ENCODE measurements at regions not wholly inside any gene's neighbourhood (a gene's known extent, or its start where the extent isn't known, plus 50 kb on each side); places are given as distances from the start of the nearest gene placed in this dataset.

DNA sequence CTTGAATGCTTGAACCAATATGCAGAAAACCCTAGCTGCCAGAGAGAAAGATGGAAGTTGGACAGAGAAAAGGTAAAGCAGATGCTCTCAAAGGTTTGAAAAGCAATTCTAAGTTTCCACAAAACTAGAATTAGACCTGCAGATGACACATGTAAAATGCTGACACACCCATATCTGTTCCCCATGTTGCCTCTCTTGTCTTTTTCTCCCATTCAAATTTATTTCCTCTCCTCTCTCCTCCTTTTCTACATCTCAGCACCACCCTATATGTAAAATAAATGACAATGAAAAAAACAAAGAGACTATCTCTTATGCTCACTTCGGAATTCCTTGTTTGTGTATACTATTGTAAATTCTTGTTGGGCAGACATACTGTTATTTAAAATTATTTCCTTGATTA, 75.5 kb upstream of the PLEKHA5 start:
- Histone ChIP-seq H3K27me3 (ENCODE audit: insufficient read depth, poor library complexity, severe bottlenecking) (no peaks in the 10 kb centered on the region), H3K4me3 (replicated peaks; ENCODE audit: insufficient read depth, low read length) (no peak overlapping the region), H3K27ac (replicated peaks) (no peak overlapping the region)
- TF ChIP-seq, protein P1, sequence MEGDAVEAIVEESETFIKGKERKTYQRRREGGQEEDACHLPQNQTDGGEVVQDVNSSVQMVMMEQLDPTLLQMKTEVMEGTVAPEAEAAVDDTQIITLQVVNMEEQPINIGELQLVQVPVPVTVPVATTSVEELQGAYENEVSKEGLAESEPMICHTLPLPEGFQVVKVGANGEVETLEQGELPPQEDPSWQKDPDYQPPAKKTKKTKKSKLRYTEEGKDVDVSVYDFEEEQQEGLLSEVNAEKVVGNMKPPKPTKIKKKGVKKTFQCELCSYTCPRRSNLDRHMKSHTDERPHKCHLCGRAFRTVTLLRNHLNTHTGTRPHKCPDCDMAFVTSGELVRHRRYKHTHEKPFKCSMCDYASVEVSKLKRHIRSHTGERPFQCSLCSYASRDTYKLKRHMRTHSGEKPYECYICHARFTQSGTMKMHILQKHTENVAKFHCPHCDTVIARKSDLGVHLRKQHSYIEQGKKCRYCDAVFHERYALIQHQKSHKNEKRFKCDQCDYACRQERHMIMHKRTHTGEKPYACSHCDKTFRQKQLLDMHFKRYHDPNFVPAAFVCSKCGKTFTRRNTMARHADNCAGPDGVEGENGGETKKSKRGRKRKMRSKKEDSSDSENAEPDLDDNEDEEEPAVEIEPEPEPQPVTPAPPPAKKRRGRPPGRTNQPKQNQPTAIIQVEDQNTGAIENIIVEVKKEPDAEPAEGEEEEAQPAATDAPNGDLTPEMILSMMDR (IDR thresholded peaks at IDR 0.05; ENCODE audit: insufficient read depth, low read length): no peak
- no peak for TF ChIP-seq POLR2AphosphoS5 (IDR thresholded peaks at IDR 0.05; ENCODE audit: low read depth)
- TF ChIP-seq SPI1 (IDR thresholded peaks at IDR 0.05; ENCODE audit: borderline replicate concordance, low read depth): no peak
- TF ChIP-seq GABPA (IDR thresholded peaks at IDR 0.05; ENCODE audit: low read depth): no peak
- TF ChIP-seq, protein P2, sequence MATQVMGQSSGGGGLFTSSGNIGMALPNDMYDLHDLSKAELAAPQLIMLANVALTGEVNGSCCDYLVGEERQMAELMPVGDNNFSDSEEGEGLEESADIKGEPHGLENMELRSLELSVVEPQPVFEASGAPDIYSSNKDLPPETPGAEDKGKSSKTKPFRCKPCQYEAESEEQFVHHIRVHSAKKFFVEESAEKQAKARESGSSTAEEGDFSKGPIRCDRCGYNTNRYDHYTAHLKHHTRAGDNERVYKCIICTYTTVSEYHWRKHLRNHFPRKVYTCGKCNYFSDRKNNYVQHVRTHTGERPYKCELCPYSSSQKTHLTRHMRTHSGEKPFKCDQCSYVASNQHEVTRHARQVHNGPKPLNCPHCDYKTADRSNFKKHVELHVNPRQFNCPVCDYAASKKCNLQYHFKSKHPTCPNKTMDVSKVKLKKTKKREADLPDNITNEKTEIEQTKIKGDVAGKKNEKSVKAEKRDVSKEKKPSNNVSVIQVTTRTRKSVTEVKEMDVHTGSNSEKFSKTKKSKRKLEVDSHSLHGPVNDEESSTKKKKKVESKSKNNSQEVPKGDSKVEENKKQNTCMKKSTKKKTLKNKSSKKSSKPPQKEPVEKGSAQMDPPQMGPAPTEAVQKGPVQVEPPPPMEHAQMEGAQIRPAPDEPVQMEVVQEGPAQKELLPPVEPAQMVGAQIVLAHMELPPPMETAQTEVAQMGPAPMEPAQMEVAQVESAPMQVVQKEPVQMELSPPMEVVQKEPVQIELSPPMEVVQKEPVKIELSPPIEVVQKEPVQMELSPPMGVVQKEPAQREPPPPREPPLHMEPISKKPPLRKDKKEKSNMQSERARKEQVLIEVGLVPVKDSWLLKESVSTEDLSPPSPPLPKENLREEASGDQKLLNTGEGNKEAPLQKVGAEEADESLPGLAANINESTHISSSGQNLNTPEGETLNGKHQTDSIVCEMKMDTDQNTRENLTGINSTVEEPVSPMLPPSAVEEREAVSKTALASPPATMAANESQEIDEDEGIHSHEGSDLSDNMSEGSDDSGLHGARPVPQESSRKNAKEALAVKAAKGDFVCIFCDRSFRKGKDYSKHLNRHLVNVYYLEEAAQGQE (IDR thresholded peaks at IDR 0.05; ENCODE audit: insufficient replicate concordance, low read depth): no peak
- no peak for DNase-seq (ENCODE audit: low read depth in 1 of 2, low spot score in 1 of 2)

DNA sequence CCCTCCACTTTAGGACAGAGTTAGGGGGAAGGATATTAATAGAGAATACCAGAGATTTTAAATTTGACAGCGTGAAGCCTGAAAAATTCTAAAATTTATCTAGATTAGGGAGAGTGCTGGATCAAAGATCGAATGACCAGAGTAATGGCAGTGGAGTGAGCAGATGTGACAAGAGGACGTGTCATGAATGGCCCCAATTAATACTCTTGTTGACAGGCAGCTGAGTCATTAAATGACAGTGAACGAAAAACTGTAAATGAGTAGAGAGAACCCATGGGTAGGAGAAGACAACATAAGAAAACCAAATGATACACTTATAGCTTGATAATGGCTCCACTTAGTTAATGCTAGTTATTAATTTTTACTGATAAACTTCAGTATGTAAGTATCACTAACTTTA, 73.9 kb upstream of the PLEKHA5 start:
- H3K4me3 ChIP-seq (replicated peaks; ENCODE audit: insufficient read depth, low read length): no peak overlapping the region
- no peak for DNase-seq (ENCODE audit: low read depth in 1 of 2, low spot score in 1 of 2)
- H3K27ac ChIP-seq (replicated peaks): no peak overlapping the region
- TF ChIP-seq POLR2AphosphoS5 (IDR thresholded peaks at IDR 0.05; ENCODE audit: low read depth) (no peak), SPI1 (IDR thresholded peaks at IDR 0.05; ENCODE audit: borderline replicate concordance, low read depth) (no peak), GABPA (IDR thresholded peaks at IDR 0.05; ENCODE audit: low read depth) (no peak)
- TF ChIP-seq, protein P1 (IDR thresholded peaks at IDR 0.05; ENCODE audit: insufficient read depth, low read length): no peak
- TF ChIP-seq, protein P2 (IDR thresholded peaks at IDR 0.05; ENCODE audit: insufficient replicate concordance, low read depth): no peak
- H3K27me3 ChIP-seq (ENCODE audit: insufficient read depth, poor library complexity, severe bottlenecking): no peaks in the 10 kb centered on the region

DNA sequence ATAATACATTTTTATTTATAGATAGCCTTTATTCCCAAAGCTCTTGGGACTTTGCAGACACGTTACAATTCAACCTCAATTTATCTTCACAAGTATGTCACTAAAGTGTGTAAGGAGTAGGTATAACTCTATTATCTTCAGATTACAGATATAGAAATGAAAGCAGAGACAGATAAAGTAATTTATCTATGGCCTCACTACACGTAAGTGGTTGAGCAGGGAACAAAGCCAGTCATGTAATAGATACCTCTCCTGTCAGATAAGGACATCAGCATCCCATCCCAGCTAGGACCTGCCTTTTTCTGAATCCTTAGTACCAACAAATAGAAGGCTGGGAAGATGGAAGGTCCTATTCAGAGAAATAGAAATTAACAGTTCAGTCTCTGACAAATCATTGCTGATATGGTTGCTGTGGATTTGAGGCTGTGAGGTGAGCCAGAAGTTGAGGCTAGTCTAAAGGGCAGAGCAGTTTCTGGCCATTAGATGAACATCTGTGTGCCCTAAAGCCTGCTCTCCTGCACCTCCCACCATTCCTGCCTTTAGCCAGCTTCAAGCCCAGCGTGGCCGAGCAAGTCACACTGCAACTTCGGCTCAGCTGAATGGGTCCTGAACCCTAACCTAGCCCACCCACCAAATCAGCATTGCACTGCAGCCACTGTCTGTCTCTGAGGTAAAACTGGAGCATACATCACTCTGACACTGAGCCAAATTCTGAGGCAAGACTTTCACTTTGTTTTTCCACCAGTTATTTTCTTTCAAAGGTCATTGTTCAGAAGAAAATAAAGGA, 71.1 kb upstream of the PLEKHA5 start:
- TF ChIP-seq, protein P1 (IDR thresholded peaks at IDR 0.05; ENCODE audit: insufficient read depth, low read length): no peak
- TF ChIP-seq POLR2AphosphoS5 (IDR thresholded peaks at IDR 0.05; ENCODE audit: low read depth) (no peak), SPI1 (IDR thresholded peaks at IDR 0.05; ENCODE audit: borderline replicate concordance, low read depth) (no peak), GABPA (IDR thresholded peaks at IDR 0.05; ENCODE audit: low read depth) (no peak)
- TF ChIP-seq, protein P2 (IDR thresholded peaks at IDR 0.05; ENCODE audit: insufficient replicate concordance, low read depth): no peak
- H3K4me3 ChIP-seq (replicated peaks; ENCODE audit: insufficient read depth, low read length): no peak overlapping the region
- no peaks in the 10 kb centered on the region for H3K27me3 ChIP-seq (ENCODE audit: insufficient read depth, poor library complexity, severe bottlenecking)
- no peak overlapping the region for H3K27ac ChIP-seq (replicated peaks)
- DNase-seq (ENCODE audit: low read depth in 1 of 2, low spot score in 1 of 2): no peak

All from HL-60 (cell line).